ENCODE measurements at regions not wholly inside any gene's neighbourhood (a gene's known extent, or its start where the extent isn't known, plus 50 kb on each side); places are given as distances from the start of the nearest gene placed in this dataset.

GRCh38 chr7:106808967-106809635 is 56.0 kb upstream of the PIK3CG start:
- intact Hi-C loops (cut with micrococcal nuclease; ENCODE audit: unreplicated experiment): no loop called here
- H3K9me3 Mint-ChIP-seq (ENCODE audit: low read depth, unreplicated experiment): peaks cover 4% of the 10 kb centered on the region
- no peak for DNase-seq
- H3K4me3 Mint-ChIP-seq (ENCODE audit: low read depth, unreplicated experiment): no peak overlapping the region
- no peak for TF ChIP-seq CTCF (IDR thresholded peaks at IDR 0.05; ENCODE audit: unreplicated experiment)
- H3K27me3 Mint-ChIP-seq (ENCODE audit: unreplicated experiment): no peaks in the 10 kb centered on the region
- H3K36me3 Mint-ChIP-seq (ENCODE audit: insufficient read depth, unreplicated experiment): no peaks in the 10 kb centered on the region
- no peaks in the 10 kb centered on the region for H3K4me1 Mint-ChIP-seq (ENCODE audit: low read depth, unreplicated experiment)
- CTCF ChIA-PET: interaction anchor here (0.5 kb wide), 1 partner anchor 152 kb away, joined by 6 read pairs; no protein-coding TSS in a partner anchor
- no TSS peak for BruUV-seq (replicated peaks)
- H3K27ac Mint-ChIP-seq (ENCODE audit: unreplicated experiment): no peak overlapping the region

- Mint-ChIP-seq H3K9me3 (ENCODE audit: low read depth, unreplicated experiment) (no peaks in the 10 kb centered on the region), H3K4me3 (ENCODE audit: low read depth, unreplicated experiment) (no peak overlapping the region), H3K27ac (ENCODE audit: unreplicated experiment) (no peak overlapping the region), H3K4me1 (ENCODE audit: low read depth, unreplicated experiment) (peaks cover 8% of the 10 kb centered on the region), H3K27me3 (ENCODE audit: unreplicated experiment) (no peaks in the 10 kb centered on the region), H3K36me3 (ENCODE audit: insufficient read depth, unreplicated experiment) (no peaks in the 10 kb centered on the region)
- CTCF ChIA-PET: no interaction called here
- TF ChIP-seq CTCF (IDR thresholded peaks at IDR 0.05; ENCODE audit: unreplicated experiment): no peak
- no TSS peak for BruUV-seq (replicated peaks)
- DNase-seq: no peak
- intact Hi-C loops (cut with micrococcal nuclease; ENCODE audit: unreplicated experiment): no loop called here
Observed at GRCh38 chr7:106811472-106811871, 53.6 kb upstream of the PIK3CG start.

GRCh38 chr7:106812027-106812643 is 52.9 kb upstream of the PIK3CG start:
- intact Hi-C loops (cut with micrococcal nuclease; ENCODE audit: unreplicated experiment): no loop called here
- H3K4me3 Mint-ChIP-seq (ENCODE audit: low read depth, unreplicated experiment): no peak overlapping the region
- H3K27me3 Mint-ChIP-seq (ENCODE audit: unreplicated experiment): no peaks in the 10 kb centered on the region

GRCh38 chr7:106813705-106814305 is 51.3 kb upstream of the PIK3CG start:
- CTCF ChIA-PET: no interaction called here
- intact Hi-C loops (cut with micrococcal nuclease; ENCODE audit: unreplicated experiment): no loop called here
- no peak for DNase-seq
- no peak overlapping the region for H3K4me3 Mint-ChIP-seq (ENCODE audit: low read depth, unreplicated experiment)
- peaks cover 8% of the 10 kb centered on the region for H3K4me1 Mint-ChIP-seq (ENCODE audit: low read depth, unreplicated experiment)
- no peak overlapping the region for H3K27ac Mint-ChIP-seq (ENCODE audit: unreplicated experiment)
- H3K27me3 Mint-ChIP-seq (ENCODE audit: unreplicated experiment): no peaks in the 10 kb centered on the region
- H3K36me3 Mint-ChIP-seq (ENCODE audit: insufficient read depth, unreplicated experiment): no peaks in the 10 kb centered on the region
- TF ChIP-seq CTCF (IDR thresholded peaks at IDR 0.05; ENCODE audit: unreplicated experiment): no peak
- BruUV-seq (replicated peaks): no TSS peak
- no peaks in the 10 kb centered on the region for H3K9me3 Mint-ChIP-seq (ENCODE audit: low read depth, unreplicated experiment)

More at GRCh38 chr7:106812027-106812643, 52.9 kb upstream of the PIK3CG start:
- CTCF ChIA-PET: no interaction called here
- no peak for DNase-seq
- no peaks in the 10 kb centered on the region for H3K36me3 Mint-ChIP-seq (ENCODE audit: insufficient read depth, unreplicated experiment)
- BruUV-seq (replicated peaks): no TSS peak
- TF ChIP-seq CTCF (IDR thresholded peaks at IDR 0.05; ENCODE audit: unreplicated experiment): no peak
- H3K9me3 Mint-ChIP-seq (ENCODE audit: low read depth, unreplicated experiment): no peaks in the 10 kb centered on the region
- peaks cover 8% of the 10 kb centered on the region for H3K4me1 Mint-ChIP-seq (ENCODE audit: low read depth, unreplicated experiment)
- H3K27ac Mint-ChIP-seq (ENCODE audit: unreplicated experiment): no peak overlapping the region
